ENCODE measurements at regions not wholly inside any gene's neighbourhood (a gene's known extent, or its start where the extent isn't known, plus 50 kb on each side); places are given as distances from the start of the nearest gene placed in this dataset.

- Mint-ChIP-seq H3K36me3 (no peaks in the 10 kb centered on the region), H3K27me3 (peaks cover 17% of the 10 kb centered on the region), H3K27ac (no peak overlapping the region), H3K4me3 (no peak overlapping the region), H3K4me1 (no peaks in the 10 kb centered on the region), H3K9me3 (no peaks in the 10 kb centered on the region)
- ATAC-seq (ENCODE audit: low read depth), result no peak
- no peak for DNase-seq (ENCODE audit: low spot score in 2 of 2)
These were observed 128.0 kb upstream of the SDK2 start for GRCh38 chr17:73772107-73772705.

- no peaks in the 10 kb centered on the region for H3K36me3 Mint-ChIP-seq
- peaks cover 15% of the 10 kb centered on the region for H3K27me3 Mint-ChIP-seq
- H3K9me3 Mint-ChIP-seq, result no peaks in the 10 kb centered on the region
- H3K4me1 Mint-ChIP-seq, result no peaks in the 10 kb centered on the region
- ATAC-seq (ENCODE audit: low read depth) (no peak), DNase-seq (ENCODE audit: low spot score in 2 of 2) (no peak)
- no peak overlapping the region for H3K27ac Mint-ChIP-seq
- H3K4me3 Mint-ChIP-seq, result no peak overlapping the region
These were observed 129.5 kb upstream of the SDK2 start for GRCh38 chr17:73773702-73774101.

DNA sequence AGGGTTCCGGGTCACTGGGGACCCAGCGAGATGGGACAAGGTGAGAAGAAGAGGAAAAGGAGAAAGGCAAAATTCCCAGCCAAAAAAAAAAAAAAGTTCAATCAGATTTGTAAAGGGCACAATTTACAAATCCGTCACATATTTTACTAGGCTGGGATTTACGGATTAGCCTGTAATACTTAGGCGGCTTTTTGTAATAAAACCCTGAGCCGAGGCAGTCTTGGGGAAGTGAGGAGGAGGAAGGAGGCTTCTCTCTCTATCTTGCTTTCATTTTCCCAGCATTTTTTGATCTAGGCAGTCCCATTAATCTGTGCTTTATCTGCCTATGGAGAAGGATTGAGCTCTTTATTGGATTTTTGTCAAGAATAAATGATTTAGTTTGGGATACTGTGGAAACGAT is 130.6 kb upstream of the SDK2 start:
- Mint-ChIP-seq H3K4me3 (no peak overlapping the region), H3K27ac (no peak overlapping the region), H3K4me1 (no peaks in the 10 kb centered on the region), H3K9me3 (no peaks in the 10 kb centered on the region), H3K27me3 (peaks cover 17% of the 10 kb centered on the region), H3K36me3 (no peaks in the 10 kb centered on the region)
- ATAC-seq (ENCODE audit: low read depth) (no peak), DNase-seq (ENCODE audit: low spot score in 2 of 2) (no peak)

DNA sequence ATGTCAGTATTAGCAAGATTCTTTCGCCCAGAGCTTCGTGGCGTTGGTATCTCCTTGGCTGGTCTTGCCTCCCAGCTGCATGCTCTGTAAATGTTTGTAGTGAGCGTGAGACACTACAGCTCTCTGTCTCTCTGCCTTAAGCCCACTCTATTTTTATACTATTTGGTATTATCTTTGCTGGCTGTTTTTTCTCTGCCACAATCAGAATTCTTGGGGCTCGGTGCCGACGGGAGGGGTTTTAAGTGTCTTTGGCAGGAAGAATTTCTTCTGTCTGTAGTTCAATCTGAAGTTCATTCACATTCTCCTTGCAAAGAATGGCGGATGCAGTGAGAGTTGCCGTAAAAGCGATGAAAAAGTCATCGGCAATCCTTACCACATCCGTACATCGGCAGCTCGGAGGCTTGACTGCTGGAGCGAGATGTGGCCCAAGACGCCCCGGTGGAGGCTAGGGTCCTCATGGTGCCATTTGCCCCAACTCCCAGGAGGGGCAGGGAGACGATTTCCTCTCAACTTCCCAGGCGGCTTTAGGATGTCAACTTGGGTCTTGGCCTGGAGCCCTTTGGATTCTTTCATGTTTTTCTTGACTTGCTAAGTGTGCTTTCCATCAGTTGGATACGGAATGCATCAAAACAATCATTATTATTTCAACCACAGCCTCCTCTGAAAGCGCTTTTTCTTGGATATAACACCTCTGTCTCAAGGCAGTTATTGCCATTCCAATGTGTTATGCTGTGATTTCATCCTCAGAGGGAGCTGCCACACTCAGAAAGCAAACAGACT is 132.3 kb upstream of the SDK2 start:
- H3K4me3 Mint-ChIP-seq, result no peak overlapping the region
- DNase-seq (ENCODE audit: low spot score in 2 of 2) (no peak), ATAC-seq (ENCODE audit: low read depth) (no peak)
- no peaks in the 10 kb centered on the region for H3K4me1 Mint-ChIP-seq
- peaks cover 14% of the 10 kb centered on the region for H3K27me3 Mint-ChIP-seq
- no peaks in the 10 kb centered on the region for H3K9me3 Mint-ChIP-seq
- no peaks in the 10 kb centered on the region for H3K36me3 Mint-ChIP-seq
- H3K27ac Mint-ChIP-seq, result no peak overlapping the region

GRCh38 chr17:73777131-73777449 is 132.8 kb upstream of the SDK2 start:
- H3K4me3 Mint-ChIP-seq, result no peak overlapping the region
- H3K27ac Mint-ChIP-seq, result no peak overlapping the region
- H3K9me3 Mint-ChIP-seq, result no peaks in the 10 kb centered on the region
- no peak for ATAC-seq (ENCODE audit: low read depth)
- no peak for DNase-seq (ENCODE audit: low spot score in 2 of 2)
- H3K36me3 Mint-ChIP-seq, result no peaks in the 10 kb centered on the region
- peaks cover 11% of the 10 kb centered on the region for H3K27me3 Mint-ChIP-seq
- H3K4me1 Mint-ChIP-seq, result no peaks in the 10 kb centered on the region

GRCh38 chr17:73782231-73782630 is 138.0 kb upstream of the SDK2 start:
- Mint-ChIP-seq H3K36me3 (no peaks in the 10 kb centered on the region), H3K27ac (no peak overlapping the region), H3K9me3 (no peaks in the 10 kb centered on the region), H3K4me1 (peaks cover 2% of the 10 kb centered on the region), H3K27me3 (peaks cover 16% of the 10 kb centered on the region), H3K4me3 (no peak overlapping the region)
- ATAC-seq (ENCODE audit: low read depth) (no peak), DNase-seq (ENCODE audit: low spot score in 2 of 2) (no peak)

DNA sequence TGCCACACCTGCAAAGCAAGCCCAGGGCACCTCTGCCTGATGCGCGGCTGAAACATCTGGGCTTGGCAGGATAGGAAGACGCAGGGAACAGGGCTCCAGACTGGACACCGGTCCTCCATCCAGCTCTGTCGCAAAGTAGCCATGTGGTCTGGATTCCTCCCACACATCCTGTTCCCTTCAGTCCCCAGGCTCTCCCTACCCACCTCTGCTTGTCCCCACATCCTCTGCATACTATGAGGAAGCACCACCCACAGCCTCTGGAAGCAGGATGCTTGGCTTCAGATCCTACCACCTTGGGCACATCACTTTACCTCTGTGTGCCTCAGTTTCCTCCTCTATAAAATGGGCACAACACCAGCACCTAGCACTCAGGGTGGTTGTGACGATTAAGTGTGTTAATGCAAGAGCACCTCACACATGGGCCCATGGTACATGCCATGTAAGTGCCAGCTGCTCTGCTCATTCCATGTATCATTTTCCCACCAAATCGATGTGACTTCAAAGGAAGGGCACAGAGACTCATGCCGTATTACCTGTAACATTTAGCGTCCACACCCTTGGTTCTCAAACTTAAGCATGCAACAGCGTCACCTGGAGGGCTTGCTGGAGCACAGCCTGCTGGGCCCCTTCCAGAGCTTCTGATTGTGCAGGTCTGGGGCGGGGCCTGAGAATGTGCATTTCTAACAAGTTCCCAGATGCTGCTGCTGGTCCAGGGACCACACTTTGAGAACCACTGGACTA is 138.6 kb upstream of the SDK2 start:
- Mint-ChIP-seq H3K36me3 (no peaks in the 10 kb centered on the region), H3K27ac (no peak overlapping the region), H3K27me3 (peaks cover 16% of the 10 kb centered on the region), H3K4me3 (no peak overlapping the region), H3K4me1 (peaks cover 2% of the 10 kb centered on the region), H3K9me3 (no peaks in the 10 kb centered on the region)
- ATAC-seq (ENCODE audit: low read depth) (no peak), DNase-seq (ENCODE audit: low spot score in 2 of 2) (no peak)

GRCh38 chr17:73783382-73783766 is 139.1 kb upstream of the SDK2 start:
- peaks cover 2% of the 10 kb centered on the region for H3K4me1 Mint-ChIP-seq
- no peaks in the 10 kb centered on the region for H3K36me3 Mint-ChIP-seq
- H3K4me3 Mint-ChIP-seq, result no peak overlapping the region
- ATAC-seq (ENCODE audit: low read depth) (no peak), DNase-seq (ENCODE audit: low spot score in 2 of 2) (no peak)
- H3K9me3 Mint-ChIP-seq, result no peaks in the 10 kb centered on the region
- peaks cover 16% of the 10 kb centered on the region for H3K27me3 Mint-ChIP-seq
- H3K27ac Mint-ChIP-seq, result no peak overlapping the region

- DNase-seq (ENCODE audit: low spot score in 2 of 2) (no peak), ATAC-seq (ENCODE audit: low read depth) (no peak)
- H3K27ac Mint-ChIP-seq, result no peak overlapping the region
- no peaks in the 10 kb centered on the region for H3K9me3 Mint-ChIP-seq
- no peaks in the 10 kb centered on the region for H3K36me3 Mint-ChIP-seq
- H3K27me3 Mint-ChIP-seq, result peaks cover 16% of the 10 kb centered on the region
- H3K4me1 Mint-ChIP-seq, result peaks cover 2% of the 10 kb centered on the region
- H3K4me3 Mint-ChIP-seq, result no peak overlapping the region
These were observed 139.8 kb upstream of the SDK2 start for GRCh38 chr17:73783945-73784603.

DNA sequence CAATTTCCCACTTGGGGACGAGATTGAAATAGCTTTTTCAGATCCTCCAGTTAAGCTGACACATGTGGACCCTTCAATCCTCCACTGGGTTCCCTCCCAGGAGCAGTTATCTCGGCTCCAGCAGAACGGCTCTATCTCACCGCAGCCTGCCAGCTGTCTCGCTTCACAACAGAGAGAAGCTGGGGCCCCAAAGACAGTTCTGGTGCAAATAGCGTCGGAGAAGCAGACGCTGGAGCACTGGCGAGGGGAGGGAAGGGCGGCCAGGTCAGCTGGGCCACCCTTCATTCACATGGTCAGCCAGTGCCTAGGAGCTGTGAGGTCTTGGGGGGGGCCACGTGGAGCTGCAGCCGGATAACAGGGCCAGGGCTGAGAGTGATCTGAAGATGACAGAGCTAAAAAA is 141.3 kb upstream of the SDK2 start:
- H3K36me3 Mint-ChIP-seq, result no peaks in the 10 kb centered on the region
- no peak overlapping the region for H3K4me3 Mint-ChIP-seq
- no peak for ATAC-seq (ENCODE audit: low read depth)
- H3K27ac Mint-ChIP-seq, result no peak overlapping the region
- peaks cover 2% of the 10 kb centered on the region for H3K4me1 Mint-ChIP-seq
- H3K9me3 Mint-ChIP-seq, result no peaks in the 10 kb centered on the region
- peaks cover 18% of the 10 kb centered on the region for H3K27me3 Mint-ChIP-seq
- DNase-seq (ENCODE audit: low spot score in 2 of 2), result no peak

DNA sequence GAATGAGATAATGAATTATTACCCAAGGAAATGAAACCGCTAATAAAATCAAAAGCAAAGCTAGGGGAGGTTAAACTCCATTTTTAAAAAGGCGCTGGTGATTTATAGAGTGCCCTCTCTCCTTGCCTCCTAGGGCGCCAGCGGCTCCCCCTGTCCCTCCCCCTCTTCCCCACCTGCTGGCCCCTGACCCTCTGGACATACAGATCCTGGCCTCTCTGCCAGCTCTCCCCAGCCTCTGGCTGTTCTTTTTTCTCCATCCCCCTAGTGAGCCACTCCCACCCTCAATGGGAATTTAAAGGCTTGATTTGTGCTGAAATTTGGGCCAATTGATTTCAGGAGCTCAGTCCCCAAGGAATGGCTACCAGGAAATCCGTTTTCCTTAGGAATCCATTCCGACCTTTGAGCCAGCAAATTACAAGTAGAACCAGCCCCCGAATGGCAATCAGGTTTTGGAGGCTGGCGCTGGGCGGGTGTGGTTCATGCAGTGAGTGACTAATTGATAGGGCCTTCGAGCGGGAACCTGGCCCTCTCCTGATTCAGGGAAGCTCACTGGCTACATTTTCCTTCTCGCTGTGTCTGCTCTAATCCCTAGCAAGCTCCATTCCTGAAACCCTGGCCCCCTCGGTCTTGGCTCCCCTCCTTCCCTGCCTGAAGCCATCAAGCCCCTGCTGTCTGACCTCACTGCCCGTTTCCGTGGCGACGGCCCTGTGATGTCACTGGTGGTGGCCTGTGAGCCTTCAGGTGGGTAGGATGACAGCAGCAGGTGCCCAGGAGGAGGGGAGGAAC is 141.9 kb upstream of the SDK2 start:
- Mint-ChIP-seq H3K9me3 (no peaks in the 10 kb centered on the region), H3K36me3 (no peaks in the 10 kb centered on the region), H3K4me1 (peaks cover 2% of the 10 kb centered on the region), H3K27ac (no peak overlapping the region), H3K4me3 (no peak overlapping the region), H3K27me3 (peaks cover 18% of the 10 kb centered on the region)
- ATAC-seq (ENCODE audit: low read depth) (no peak), DNase-seq (ENCODE audit: low spot score in 2 of 2) (no peak)

GRCh38 chr17:73787076-73788059 is 143.1 kb upstream of the SDK2 start:
- H3K4me3 Mint-ChIP-seq, result no peak overlapping the region
- no peak for DNase-seq (ENCODE audit: low spot score in 2 of 2)
- H3K36me3 Mint-ChIP-seq, result no peaks in the 10 kb centered on the region
- H3K9me3 Mint-ChIP-seq, result no peaks in the 10 kb centered on the region
- ATAC-seq (ENCODE audit: low read depth), result no peak
- H3K4me1 Mint-ChIP-seq, result peaks cover 2% of the 10 kb centered on the region
- peaks cover 20% of the 10 kb centered on the region for H3K27me3 Mint-ChIP-seq
- no peak overlapping the region for H3K27ac Mint-ChIP-seq

DNA sequence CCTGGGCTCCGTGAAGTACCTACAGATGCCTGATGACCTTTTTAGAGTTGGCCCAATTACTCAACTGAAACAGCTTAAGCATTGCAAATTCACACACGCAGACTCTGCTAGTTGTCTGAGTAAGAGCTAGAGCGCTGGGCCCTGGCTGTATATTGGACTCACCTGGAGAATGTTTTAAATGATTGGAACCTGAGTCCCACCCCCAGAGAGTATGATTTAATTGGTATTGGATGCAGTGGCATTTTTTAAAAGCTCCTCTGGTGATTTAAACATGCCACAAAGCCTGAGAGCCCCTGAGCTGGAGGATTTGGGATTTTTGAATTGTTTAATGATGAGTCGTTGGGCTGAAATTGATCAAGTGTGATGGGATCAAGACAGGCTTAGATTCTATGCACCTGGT is 143.9 kb upstream of the SDK2 start:
- H3K36me3 Mint-ChIP-seq, result no peaks in the 10 kb centered on the region
- ATAC-seq (ENCODE audit: low read depth) (no peak), DNase-seq (ENCODE audit: low spot score in 2 of 2) (no peak)
- no peaks in the 10 kb centered on the region for H3K9me3 Mint-ChIP-seq
- no peak overlapping the region for H3K27ac Mint-ChIP-seq
- peaks cover 2% of the 10 kb centered on the region for H3K4me1 Mint-ChIP-seq
- H3K27me3 Mint-ChIP-seq, result peaks cover 16% of the 10 kb centered on the region
- no peak overlapping the region for H3K4me3 Mint-ChIP-seq
